ENCODE measurements at regions not wholly inside any gene's neighbourhood (a gene's known extent, or its start where the extent isn't known, plus 50 kb on each side); places are given as distances from the start of the nearest gene placed in this dataset.

GRCh38 chr2:64727013-64727767 lies 73.5 kb upstream of the SERTAD2 start:
- TF ChIP-seq CTCF (tag by site-specific recombination; IDR thresholded peaks at IDR 0.05) = no peak
- no peak for TF ChIP-seq SP3 (tag by site-specific recombination; IDR thresholded peaks at IDR 0.05)
- TF ChIP-seq ZNF302 (tag by site-specific recombination; IDR thresholded peaks at IDR 0.05; ENCODE audit: low read depth) = no peak
- TF ChIP-seq ZNF580 (tag by site-specific recombination; IDR thresholded peaks at IDR 0.05) = no peak

Data from HEK293 (cell line).